ENCODE measurements at regions not wholly inside any gene's neighbourhood (a gene's known extent, or its start where the extent isn't known, plus 50 kb on each side); places are given as distances from the start of the nearest gene placed in this dataset.

DNA sequence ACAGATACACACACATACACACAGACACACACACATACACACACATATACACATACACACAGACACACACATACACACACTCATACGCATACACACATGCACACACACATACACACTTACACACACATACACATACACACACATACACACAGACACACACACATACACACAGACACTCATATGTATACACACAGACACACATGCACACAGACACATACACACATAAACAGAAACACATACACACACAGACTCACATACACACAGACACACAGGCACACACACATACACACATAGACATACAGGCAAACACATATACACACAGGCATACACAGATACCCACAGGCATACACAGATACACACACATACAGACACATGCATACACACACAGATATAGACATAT is 143.9 kb upstream of the LYZL2 start:
- WGBS, 2 experiments (ENCODE audit: extremely low coverage in 1 of 2, insufficient coverage in 1 of 2, insufficient read length in 1 of 2, insufficient replicate concordance in 2 of 2, low coverage in 1 of 2, low lambda C conversion rate in 2 of 2, missing lambda C conversion rate in 1 of 2), result 100% methylated on average over 1 of the region's 1 CpG; no CpG with 5 or more reads in 1 of the 2 experiments
- Histone ChIP-seq H2BK120ac (replicated peaks; ENCODE audit: low read depth, low read length) (no peak overlapping the region), H2BK15ac (ENCODE audit: low read length) (no peak overlapping the region), H4K5ac (ENCODE audit: insufficient read length, low read depth, low read length) (no peak overlapping the region), H3K14ac (ENCODE audit: insufficient read length) (no peak overlapping the region), H3K56ac (replicated peaks; ENCODE audit: insufficient read length, low read depth, low read length) (peak overlapping the region; percentile 98), H4K8ac (ENCODE audit: extremely low read depth, insufficient read depth, low read length) (no peak overlapping the region; the same call in 1 of the 2 replicates), H2AFZ (ENCODE audit: low read length) (no peak overlapping the region), H3K27me3 (replicated peaks in 1 of 4; ENCODE audit: control insufficient read depth in 3 of 4, extremely low read depth in 1 of 4, insufficient read depth in 3 of 4, low read length in 3 of 4) (no peaks in the 10 kb centered on the region), H3K9me3 (ENCODE audit: insufficient read depth in 2 of 2, low read depth in 1 of 2, low read length in 1 of 2) (peaks cover 22 to 26% of the 10 kb centered on the region in 2 experiments), H2BK5ac (ENCODE audit: low read depth, low read length) (no peak overlapping the region), H3K4ac (replicated peaks; ENCODE audit: insufficient read length, low read depth, low read length) (no peak overlapping the region), H3K4me1 (replicated peaks in 1 of 4; ENCODE audit: control insufficient read depth in 3 of 4, insufficient read depth in 4 of 4, low read length in 3 of 4) (no peaks in the 10 kb centered on the region), H2AK5ac (ENCODE audit: low read depth, low read length) (no peak overlapping the region), H3K79me1 (ENCODE audit: low read depth, low read length) (no peaks in the 10 kb centered on the region), H3K18ac (ENCODE audit: extremely low read depth, low read length) (no peak overlapping the region), H3K4me2 (ENCODE audit: insufficient read depth in 1 of 2, low read depth in 2 of 2, low read length in 2 of 2) (no peak overlapping the region), H3K4me3 (ENCODE audit: extremely low read depth in 1 of 4, insufficient read depth in 2 of 4, low read depth in 3 of 4, low read length in 4 of 4) (no peak overlapping the region), H3K79me2 (ENCODE audit: control insufficient read depth in 1 of 2, insufficient read depth in 2 of 2, low read length in 2 of 2) (no peaks in the 10 kb centered on the region), H2BK20ac (ENCODE audit: low read length) (no peak overlapping the region), H4K20me1 (replicated peaks in 1 of 2; ENCODE audit: control insufficient read depth in 1 of 2, insufficient read depth in 2 of 2, low read length in 2 of 2) (peaks cover 0 to 2% of the 10 kb centered on the region in 2 experiments), H3K36me3 (ENCODE audit: control insufficient read depth in 2 of 4, insufficient read depth in 4 of 4, low read length in 3 of 4) (peaks cover 0 to 2% (median 0%) of the 10 kb centered on the region in 4 experiments; a peak in 1 of 8 replicates), H3K23ac (ENCODE audit: insufficient read length) (no peak overlapping the region), H3K9ac (replicated peaks in 1 of 4; ENCODE audit: extremely low read depth in 1 of 4, low read depth in 3 of 4, low read length in 3 of 4) (no peak overlapping the region), H2BK12ac (ENCODE audit: low read depth, low read length) (no peak overlapping the region), H3K23me2 (ENCODE audit: low read depth, low read length) (peaks cover 7% of the 10 kb centered on the region; the same call in 1 of the 2 replicates), H4K91ac (replicated peaks; ENCODE audit: insufficient read length, low read length) (no peak overlapping the region), H3K27ac (ENCODE audit: low read depth, low read length) (no peak overlapping the region)
- TF ChIP-seq GABPA (IDR thresholded peaks at IDR 0.05; ENCODE audit: borderline replicate concordance, insufficient read depth, low read length) (no peak), SUZ12 (IDR thresholded peaks at IDR 0.05; ENCODE audit: low read length) (no peak), EGR1 (IDR thresholded peaks at IDR 0.05; ENCODE audit: borderline replicate concordance, low read depth, low read length) (no peak), ASH2L (IDR thresholded peaks at IDR 0.05; ENCODE audit: low read length) (no peak)
- TF ChIP-seq, protein P1, sequence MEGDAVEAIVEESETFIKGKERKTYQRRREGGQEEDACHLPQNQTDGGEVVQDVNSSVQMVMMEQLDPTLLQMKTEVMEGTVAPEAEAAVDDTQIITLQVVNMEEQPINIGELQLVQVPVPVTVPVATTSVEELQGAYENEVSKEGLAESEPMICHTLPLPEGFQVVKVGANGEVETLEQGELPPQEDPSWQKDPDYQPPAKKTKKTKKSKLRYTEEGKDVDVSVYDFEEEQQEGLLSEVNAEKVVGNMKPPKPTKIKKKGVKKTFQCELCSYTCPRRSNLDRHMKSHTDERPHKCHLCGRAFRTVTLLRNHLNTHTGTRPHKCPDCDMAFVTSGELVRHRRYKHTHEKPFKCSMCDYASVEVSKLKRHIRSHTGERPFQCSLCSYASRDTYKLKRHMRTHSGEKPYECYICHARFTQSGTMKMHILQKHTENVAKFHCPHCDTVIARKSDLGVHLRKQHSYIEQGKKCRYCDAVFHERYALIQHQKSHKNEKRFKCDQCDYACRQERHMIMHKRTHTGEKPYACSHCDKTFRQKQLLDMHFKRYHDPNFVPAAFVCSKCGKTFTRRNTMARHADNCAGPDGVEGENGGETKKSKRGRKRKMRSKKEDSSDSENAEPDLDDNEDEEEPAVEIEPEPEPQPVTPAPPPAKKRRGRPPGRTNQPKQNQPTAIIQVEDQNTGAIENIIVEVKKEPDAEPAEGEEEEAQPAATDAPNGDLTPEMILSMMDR (IDR thresholded peaks at IDR 0.05; ENCODE audit: control extremely low read depth in 1 of 3, insufficient read depth in 1 of 3, low read depth in 1 of 3, low read length in 3 of 3), result no peak
- FAIRE-seq, result no peak
- POLR2A ChIA-PET (ENCODE audit: partially characterized antibody), result no interaction called here
- CTCF ChIA-PET (ENCODE audit: partially characterized antibody), result interaction anchor here (0.6 kb wide), 1 partner anchor 22 kb away, joined by 3 read pairs; no protein-coding TSS in a partner anchor
- DNase-seq (ENCODE audit: low read depth in 1 of 2, low spot score in 2 of 2), result no peak

All from H1 (cell line).